ENCODE measurements at regions not wholly inside any gene's neighbourhood (a gene's known extent, or its start where the extent isn't known, plus 50 kb on each side); places are given as distances from the start of the nearest gene placed in this dataset.
"Not testable (repeated sequence)": the region's sequence is repeated elsewhere in the genome, so short reads cannot be mapped to it uniquely, and the experiment has no call there.

- no peak for DNase-seq
These were observed 57.1 kb upstream of the EOMES start for GRCh38 chr3:27779176-27779575.

GRCh38 chr3:27789420-27789819 lies 67.3 kb upstream of the EOMES start:
- no peak for DNase-seq

GRCh38 chr3:27791956-27792355 lies 69.8 kb upstream of the EOMES start:
- DNase-seq = no peak

- DNase-seq = no peak
These were observed 70.7 kb upstream of the EOMES start for GRCh38 chr3:27792869-27793268.

GRCh38 chr3:27794211-27794610 lies 72.1 kb upstream of the EOMES start:
- no peak for DNase-seq

GRCh38 chr3:27796365-27796875 lies 74.3 kb upstream of the EOMES start:
- no peak for DNase-seq

GRCh38 chr3:27797773-27798172 lies 75.7 kb upstream of the EOMES start:
- no peak for DNase-seq

- peak; percentile 3 for DNase-seq
These were observed 78.1 kb upstream of the EOMES start for GRCh38 chr3:27800261-27800660.

- no peak for DNase-seq
These were observed 80.3 kb upstream of the EOMES start for GRCh38 chr3:27802425-27802824.

GRCh38 chr3:27802849-27803248 lies 80.7 kb upstream of the EOMES start:
- no peak for DNase-seq

- DNase-seq = no peak
These were observed 83.2 kb upstream of the EOMES start for GRCh38 chr3:27805282-27805681.

GRCh38 chr3:27813255-27813654 lies 91.1 kb upstream of the EOMES start:
- no peak for DNase-seq

GRCh38 chr3:27821609-27822008 lies 99.5 kb upstream of the EOMES start:
- DNase-seq = not testable (repeated sequence)

GRCh38 chr3:27824312-27825200 lies 102.4 kb upstream of the EOMES start:
- DNase-seq = no peak

- no peak for DNase-seq
These were observed 104.3 kb upstream of the EOMES start for GRCh38 chr3:27826448-27826847.

- no peak for DNase-seq
These were observed 104.9 kb upstream of the EOMES start for GRCh38 chr3:27827041-27827440.

- no peak for DNase-seq
These were observed 118.9 kb upstream of the EOMES start for GRCh38 chr3:27840807-27841594.

- DNase-seq = no peak
These were observed 122.0 kb upstream of the EOMES start for GRCh38 chr3:27844052-27844675.

- no peak for DNase-seq
These were observed 125.6 kb upstream of the EOMES start for GRCh38 chr3:27847697-27848096.

- DNase-seq = no peak
These were observed 126.7 kb upstream of the EOMES start for GRCh38 chr3:27848826-27849225.

GRCh38 chr3:27859821-27860220 lies 137.7 kb upstream of the EOMES start:
- no peak for DNase-seq

- peak; percentile 38 for DNase-seq
These were observed 139.2 kb upstream of the EOMES start for GRCh38 chr3:27861046-27862036.
